IPS-15b (cell line): ENCODE measurements at regions not wholly inside any gene's neighbourhood (a gene's known extent, or its start where the extent isn't known, plus 50 kb on each side); places are given as distances from the start of the nearest gene placed in this dataset.

Experiments used
- H3K27me3 ChIP-seq: one replicate; pipeline ENCODE4 v1.6.1; 2013; ENCODE audit warnings: low read length; ENCODE audit not compliant: control insufficient read depth, insufficient read depth
- H3K36me3 ChIP-seq: one replicate; pipeline ENCODE4 v1.6.1; 2013; ENCODE audit warnings: low read length; ENCODE audit not compliant: control insufficient read depth, insufficient read depth
- H3K4me1 ChIP-seq: one replicate; pipeline ENCODE4 v1.6.1; 2013; ENCODE audit warnings: mild to moderate bottlenecking, low read length; ENCODE audit not compliant: control insufficient read depth, insufficient read depth
- H3K4me3 ChIP-seq: one replicate; pipeline ENCODE4 v1.5.1; 2013; ENCODE audit warnings: low read depth, low read length
- H3K9ac ChIP-seq: one replicate; pipeline ENCODE4 v1.6.1; 2013; ENCODE audit warnings: low read depth, mild to moderate bottlenecking, low read length
- H3K9me3 ChIP-seq: one replicate; pipeline ENCODE4 v1.6.1; 2013; ENCODE audit warnings: mild to moderate bottlenecking, low read length; ENCODE audit not compliant: control insufficient read depth, insufficient read depth

DNA sequence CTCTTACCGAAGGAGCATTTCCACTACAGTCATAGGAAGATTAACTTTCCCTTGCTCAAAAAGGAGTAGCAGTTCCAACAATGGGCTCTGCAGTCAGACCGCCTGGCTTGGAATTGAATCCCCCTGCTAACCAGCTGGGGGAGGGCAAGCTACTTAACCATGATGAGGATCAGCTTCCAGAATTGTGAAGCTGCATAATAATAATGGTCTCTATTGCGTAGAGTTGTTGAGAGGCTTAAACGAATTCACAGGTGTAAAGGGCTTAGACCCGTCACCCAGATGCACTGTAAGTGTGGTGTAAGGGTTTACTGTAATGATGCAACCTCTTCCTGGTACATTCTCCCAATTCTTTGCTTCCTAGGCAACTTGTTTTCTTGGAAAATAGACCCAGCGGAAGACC lies 185.2 kb upstream of the RGMA start:
- Histone ChIP-seq H3K4me3 (no peak overlapping the region), H3K9ac (no peak overlapping the region), H3K36me3 (no peaks in the 10 kb centered on the region), H3K4me1 (peaks cover 11% of the 10 kb centered on the region), H3K9me3 (no peaks in the 10 kb centered on the region), H3K27me3 (no peaks in the 10 kb centered on the region)

DNA sequence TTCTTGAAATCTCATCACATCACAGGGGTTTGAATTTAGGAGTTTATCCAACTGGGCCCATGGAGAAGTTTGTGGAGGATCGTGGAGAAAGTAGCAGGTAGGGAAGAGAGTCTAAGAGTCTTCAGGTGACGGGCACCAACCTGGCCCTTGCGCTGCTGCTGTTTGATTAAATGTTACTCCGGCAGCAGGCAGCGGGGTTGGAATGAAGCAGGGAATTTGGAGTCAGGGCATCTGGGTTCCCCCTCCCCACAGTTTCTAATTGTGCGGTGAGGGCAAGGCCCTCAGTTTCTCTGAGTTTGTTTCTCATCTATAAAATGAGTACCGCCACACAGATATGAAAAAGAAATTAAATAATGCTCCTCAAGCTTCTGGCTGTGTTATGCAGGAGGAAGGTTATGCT lies 182.9 kb upstream of the RGMA start:
- Histone ChIP-seq H3K36me3 (no peaks in the 10 kb centered on the region), H3K4me3 (no peak overlapping the region), H3K27me3 (no peaks in the 10 kb centered on the region), H3K9ac (no peak overlapping the region), H3K4me1 (peaks cover 5% of the 10 kb centered on the region), H3K9me3 (no peaks in the 10 kb centered on the region)

DNA sequence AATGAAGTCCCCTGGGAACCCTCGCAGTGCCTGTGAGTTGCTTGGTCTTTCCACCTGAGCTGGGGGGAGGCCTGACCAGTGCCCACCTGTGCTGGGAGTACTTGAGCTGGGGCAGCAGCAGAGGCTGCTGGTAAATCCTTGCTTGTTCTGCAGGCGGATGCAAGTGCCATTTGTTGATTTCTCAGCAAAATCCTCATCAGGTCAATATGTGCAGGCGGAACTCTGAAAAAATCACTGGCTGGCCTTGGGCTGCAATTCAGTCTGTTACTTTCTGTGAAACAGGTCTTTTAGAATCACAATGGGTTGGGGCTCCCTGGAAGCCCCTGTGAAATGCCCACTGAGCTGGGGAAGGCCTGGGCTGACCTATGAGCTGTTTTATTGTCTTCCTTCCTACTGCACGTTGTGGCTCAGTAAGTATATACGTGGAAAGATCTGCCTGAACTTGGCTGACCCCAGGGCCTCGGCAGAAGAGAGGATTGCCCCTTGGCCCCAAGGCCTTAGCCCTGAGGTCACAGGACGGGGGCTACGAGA lies 182.0 kb upstream of the RGMA start:
- Histone ChIP-seq H3K9ac (no peak overlapping the region), H3K4me3 (no peak overlapping the region), H3K36me3 (no peaks in the 10 kb centered on the region), H3K4me1 (peaks cover 5% of the 10 kb centered on the region), H3K9me3 (no peaks in the 10 kb centered on the region), H3K27me3 (no peaks in the 10 kb centered on the region)

DNA sequence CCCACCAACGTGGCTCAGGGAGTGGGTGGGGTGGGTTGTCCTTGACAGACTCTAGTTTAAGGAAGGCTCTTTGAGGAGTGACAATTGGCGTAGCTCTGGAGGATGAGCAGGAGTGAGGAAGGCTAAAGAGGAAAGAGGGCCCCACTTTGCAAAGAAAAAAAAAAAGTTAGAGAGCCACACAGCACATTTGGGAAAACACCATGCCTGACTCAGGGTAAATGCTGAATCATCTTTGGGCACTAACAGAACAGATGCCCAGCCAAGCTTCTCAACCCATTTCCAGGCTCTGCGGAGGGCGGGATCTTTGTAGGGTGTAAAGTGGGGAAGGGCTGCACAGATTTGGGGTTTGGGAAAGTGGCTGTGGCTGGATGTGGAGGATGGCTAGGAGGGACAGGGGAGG lies 179.1 kb upstream of the RGMA start:
- peaks cover 3% of the 10 kb centered on the region for H3K4me1 ChIP-seq
- no peaks in the 10 kb centered on the region for H3K27me3 ChIP-seq
- H3K9ac ChIP-seq: no peak overlapping the region
- no peaks in the 10 kb centered on the region for H3K9me3 ChIP-seq
- no peaks in the 10 kb centered on the region for H3K36me3 ChIP-seq
- no peak overlapping the region for H3K4me3 ChIP-seq

DNA sequence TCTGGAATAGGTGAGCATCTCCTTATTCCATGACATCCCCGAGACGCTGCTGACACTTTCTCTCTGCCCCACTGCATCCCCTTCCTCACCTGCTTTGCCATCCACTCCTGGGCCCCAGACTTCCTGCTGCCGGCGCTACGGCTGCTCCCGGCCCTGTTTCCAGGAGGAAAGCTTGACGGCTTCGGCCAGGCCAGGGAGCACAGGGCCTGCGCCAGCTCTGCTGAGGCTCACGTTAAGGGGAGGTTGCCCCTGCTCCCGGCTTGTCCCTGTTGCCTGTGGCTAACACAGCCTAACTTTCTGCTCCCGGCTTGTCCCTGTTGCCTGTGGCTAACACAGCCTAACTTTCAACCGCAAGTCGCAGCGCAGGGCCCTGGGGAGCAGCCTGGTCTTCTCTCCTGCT lies 177.3 kb upstream of the RGMA start:
- Histone ChIP-seq H3K4me3 (no peak overlapping the region), H3K9me3 (no peaks in the 10 kb centered on the region), H3K4me1 (peaks cover 3% of the 10 kb centered on the region), H3K27me3 (no peaks in the 10 kb centered on the region), H3K9ac (no peak overlapping the region), H3K36me3 (no peaks in the 10 kb centered on the region)

DNA sequence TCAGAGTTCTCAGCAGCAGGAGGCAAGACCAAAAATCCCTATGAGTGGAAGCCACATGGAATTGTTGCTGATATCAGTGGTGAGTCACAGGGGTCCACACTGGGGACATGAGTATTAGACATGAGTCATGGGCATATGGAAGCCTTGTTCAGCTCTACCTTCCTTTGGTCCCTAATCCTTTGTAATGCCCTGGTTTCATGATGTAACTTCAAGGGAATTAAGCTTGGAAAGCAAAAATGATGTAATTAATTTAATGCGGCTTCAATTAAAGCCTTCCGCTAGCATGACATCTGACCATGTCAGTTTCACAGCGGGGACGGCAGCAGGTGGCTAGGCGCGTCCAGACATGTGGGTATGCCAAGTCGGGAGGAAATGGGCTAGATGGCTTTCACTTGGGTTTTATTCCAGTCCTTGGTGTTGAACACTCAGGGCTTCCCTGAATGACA lies 176.1 kb upstream of the RGMA start:
- Histone ChIP-seq H3K36me3 (no peaks in the 10 kb centered on the region), H3K9me3 (no peaks in the 10 kb centered on the region), H3K4me3 (no peak overlapping the region), H3K9ac (no peak overlapping the region), H3K4me1 (no peaks in the 10 kb centered on the region), H3K27me3 (no peaks in the 10 kb centered on the region)

DNA sequence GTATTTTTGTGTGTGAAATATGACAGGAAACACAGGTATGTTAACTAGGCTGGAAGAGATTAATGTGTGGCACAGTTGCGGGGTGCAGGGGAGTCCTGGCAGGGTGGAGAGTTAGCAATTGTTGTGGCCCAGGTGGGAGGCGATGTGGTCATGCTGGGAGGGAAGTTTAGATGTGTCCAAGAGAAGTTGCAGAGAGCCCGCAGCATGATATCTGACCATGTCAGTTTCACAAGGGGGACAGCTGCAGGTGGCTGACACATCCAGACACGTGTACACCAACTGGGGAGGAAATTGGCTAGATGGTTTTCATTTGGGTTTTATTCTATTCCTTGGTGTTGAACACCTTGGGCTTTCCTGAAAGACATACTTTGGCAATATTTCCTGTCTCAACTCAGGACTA lies 172.8 kb upstream of the RGMA start:
- no peak overlapping the region for H3K9ac ChIP-seq
- H3K4me3 ChIP-seq: no peak overlapping the region
- no peaks in the 10 kb centered on the region for H3K27me3 ChIP-seq
- no peaks in the 10 kb centered on the region for H3K36me3 ChIP-seq
- H3K4me1 ChIP-seq: no peaks in the 10 kb centered on the region
- H3K9me3 ChIP-seq: no peaks in the 10 kb centered on the region

DNA sequence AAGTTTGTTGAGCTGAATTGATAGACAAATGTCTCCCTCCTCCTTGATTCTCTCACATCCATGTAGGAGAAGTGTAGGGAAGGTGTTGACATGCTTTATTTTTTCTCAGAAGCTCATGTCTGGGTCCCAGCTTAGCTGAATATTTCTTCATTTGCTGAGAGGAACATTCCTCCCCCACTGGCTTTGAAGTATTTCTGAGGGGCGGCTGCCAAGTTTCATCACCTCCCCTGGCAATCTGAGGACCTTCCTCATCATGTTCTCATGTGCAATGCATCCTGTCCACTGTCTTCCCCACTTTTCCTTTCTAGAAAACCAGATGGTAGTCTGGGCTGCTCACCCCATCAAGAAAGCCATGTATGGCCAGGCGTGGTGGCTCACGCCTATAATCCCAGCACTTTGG lies 168.9 kb upstream of the RGMA start:
- Histone ChIP-seq H3K9me3 (no peaks in the 10 kb centered on the region), H3K9ac (no peak overlapping the region), H3K4me1 (no peaks in the 10 kb centered on the region), H3K36me3 (no peaks in the 10 kb centered on the region), H3K4me3 (no peak overlapping the region), H3K27me3 (no peaks in the 10 kb centered on the region)

DNA sequence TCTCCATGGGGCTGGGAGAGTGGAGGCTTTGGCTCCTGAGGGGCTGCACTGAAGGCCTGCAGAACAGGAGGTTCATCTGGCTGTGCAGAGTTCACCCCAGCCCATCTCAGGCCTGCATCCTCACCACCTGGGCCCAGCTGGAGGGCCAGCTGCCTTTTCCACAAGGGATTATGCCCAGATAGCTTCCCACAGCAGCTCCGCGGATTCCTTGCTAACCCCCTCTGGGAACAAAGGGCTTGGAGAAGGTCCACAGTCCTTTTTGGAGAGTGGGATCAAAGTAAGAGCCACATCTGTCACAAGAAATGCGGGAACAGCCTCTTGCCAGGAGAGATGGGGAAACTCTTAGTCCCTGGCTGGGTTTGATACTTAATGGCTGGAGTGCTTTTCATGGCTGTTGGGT lies 164.7 kb upstream of the RGMA start:
- H3K27me3 ChIP-seq: peaks cover 2% of the 10 kb centered on the region
- H3K9me3 ChIP-seq: no peaks in the 10 kb centered on the region
- H3K4me3 ChIP-seq: no peak overlapping the region
- H3K36me3 ChIP-seq: no peaks in the 10 kb centered on the region
- H3K4me1 ChIP-seq: no peaks in the 10 kb centered on the region
- no peak overlapping the region for H3K9ac ChIP-seq

DNA sequence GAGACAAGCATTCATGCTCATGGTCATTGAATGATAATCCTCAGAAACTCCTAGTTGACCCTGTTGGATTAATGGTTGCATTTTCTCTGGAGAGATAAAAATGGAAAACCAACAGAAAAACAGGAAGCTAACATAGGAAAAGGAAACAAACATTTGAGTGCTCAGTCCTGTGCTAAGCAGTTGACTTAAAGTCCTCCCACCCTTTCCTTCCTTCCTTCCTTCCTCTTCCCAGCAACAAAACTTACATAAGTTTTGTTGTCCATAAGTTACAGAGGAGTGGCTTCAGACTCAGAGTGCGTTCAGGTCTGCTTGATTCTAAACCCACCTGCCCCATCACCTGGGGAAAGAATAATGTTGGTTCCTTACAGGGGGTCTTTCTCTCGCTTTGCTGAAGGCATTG lies 163.8 kb upstream of the RGMA start:
- H3K4me1 ChIP-seq: no peaks in the 10 kb centered on the region
- H3K27me3 ChIP-seq: peaks cover 2% of the 10 kb centered on the region
- H3K9ac ChIP-seq: no peak overlapping the region
- no peaks in the 10 kb centered on the region for H3K9me3 ChIP-seq
- no peaks in the 10 kb centered on the region for H3K36me3 ChIP-seq
- no peak overlapping the region for H3K4me3 ChIP-seq

DNA sequence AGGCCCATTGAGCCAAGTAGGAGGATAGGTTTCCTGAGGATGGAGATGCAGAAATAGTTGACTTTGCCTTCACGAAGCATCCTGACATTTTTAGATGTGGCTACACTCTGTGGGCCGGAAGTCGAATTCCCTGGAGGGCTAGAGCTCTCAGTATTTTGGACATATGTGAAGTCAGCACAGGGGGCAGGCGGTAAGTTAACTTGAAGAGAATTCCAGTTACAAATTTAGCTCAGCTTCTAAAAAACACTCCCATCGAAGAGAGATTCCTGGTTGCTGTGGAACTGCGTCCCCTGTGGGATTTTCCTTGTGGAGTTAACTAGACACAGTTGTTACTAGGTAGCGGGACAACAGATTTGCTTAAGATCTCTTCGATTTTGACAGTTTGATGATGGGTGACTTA lies 161.9 kb upstream of the RGMA start:
- Histone ChIP-seq H3K36me3 (no peaks in the 10 kb centered on the region), H3K9me3 (no peaks in the 10 kb centered on the region), H3K27me3 (peaks cover 18% of the 10 kb centered on the region), H3K4me1 (no peaks in the 10 kb centered on the region), H3K4me3 (no peak overlapping the region), H3K9ac (no peak overlapping the region)

DNA sequence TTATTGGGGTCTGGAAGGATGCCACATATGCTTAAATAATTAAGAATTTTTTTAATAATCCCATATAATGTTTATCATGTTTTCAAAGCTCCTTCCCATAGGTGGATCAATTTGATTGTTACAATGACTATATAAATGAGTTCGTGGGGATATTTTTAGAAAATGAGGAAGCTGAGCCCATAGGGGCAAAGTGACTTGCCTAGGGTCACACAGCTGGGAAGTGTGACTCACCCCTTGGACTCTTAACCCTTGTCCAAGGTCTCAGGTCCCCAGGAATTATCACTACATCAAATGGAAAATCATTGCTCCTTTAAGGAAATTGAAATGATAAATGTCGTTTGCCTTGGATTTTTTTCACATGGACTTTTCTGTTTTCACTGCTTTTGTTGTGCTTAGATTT lies 161.2 kb upstream of the RGMA start:
- Histone ChIP-seq H3K36me3 (no peaks in the 10 kb centered on the region), H3K27me3 (peaks cover 22% of the 10 kb centered on the region), H3K9me3 (no peaks in the 10 kb centered on the region), H3K4me1 (no peaks in the 10 kb centered on the region), H3K9ac (no peak overlapping the region), H3K4me3 (no peak overlapping the region)

DNA sequence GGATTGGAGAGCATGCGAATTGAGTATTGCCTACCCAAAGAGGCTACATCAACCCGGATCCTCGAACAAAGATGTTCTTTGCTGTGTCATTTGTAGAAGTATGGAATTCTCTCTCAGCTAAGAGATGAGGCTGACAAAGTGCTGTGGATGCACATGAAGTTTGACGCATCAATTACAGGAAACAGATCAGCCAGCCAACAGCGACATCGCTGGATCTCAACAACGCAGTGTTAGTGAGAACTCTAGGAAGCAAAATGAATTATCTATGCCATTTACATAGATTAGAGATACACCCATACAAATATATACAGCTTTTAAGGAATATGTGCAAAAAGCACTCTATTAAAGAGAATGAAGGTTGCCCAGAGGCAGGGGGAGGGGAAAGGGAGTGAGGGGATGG lies 160.6 kb upstream of the RGMA start:
- Histone ChIP-seq H3K4me3 (no peak overlapping the region), H3K9me3 (no peaks in the 10 kb centered on the region), H3K27me3 (peaks cover 22% of the 10 kb centered on the region), H3K4me1 (no peaks in the 10 kb centered on the region), H3K9ac (no peak overlapping the region), H3K36me3 (no peaks in the 10 kb centered on the region)
